IMR-90 (cell line): ENCODE measurements at regions not wholly inside any gene's neighbourhood (a gene's known extent, or its start where the extent isn't known, plus 50 kb on each side); places are given as distances from the start of the nearest gene placed in this dataset.
A peak's percentile ranks its signal among the peaks of the same experiment; 100 is the strongest.

Source experiments
- ATAC-seq: fragments of 200-7000 bp; cut with Tn5 transposase; 2 replicates; pipeline ENCODE4 v1.9.1; 2020; ENCODE audit warnings: low read depth, mild to moderate bottlenecking, moderate library complexity
- BruUV-seq: library from RNA; stranded (reverse); fragments of 400-500 nt; replicated peaks from 2 replicates; lab custom pipeline; 2021; lab: Mats Ljungman, UMichigan
- CTCF ChIA-PET: fragments of 300-600 bp; formaldehyde crosslinking; extraction: SDS; loops from one replicate; lab custom pipeline; 2021; ENCODE audit warnings: antibody characterized with exemption; lab: Yijun Ruan, JAX
- POLR2A ChIA-PET: fragments of 300-600 bp; sonication (Branson Sonifier 250); formaldehyde crosslinking; loops from one replicate; lab custom pipeline; 2022; ENCODE audit warnings: antibody characterized with exemption; ENCODE audit not compliant: unreplicated experiment; lab: Charles Lee
- DNase-seq: peaks from one replicate; pipeline ENCODE4 v3.0.0; 2013
- H2AFZ ChIP-seq: replicated peaks from 2 replicates; pipeline ENCODE3; 2013; ENCODE audit warnings: low read length, mild to moderate bottlenecking; ENCODE audit not compliant: poor library complexity
- H2AK5ac ChIP-seq: 2 replicates; pipeline ENCODE4 v1.6.1; 2013; ENCODE audit warnings: low read depth, low read length, inconsistent platforms
- H2AK9ac ChIP-seq: replicated peaks from 2 replicates; pipeline ENCODE3; 2013; ENCODE audit warnings: mild to moderate bottlenecking, low read depth, low read length, moderate library complexity; ENCODE audit not compliant: poor library complexity
- H2BK120ac ChIP-seq: 2 replicates; pipeline ENCODE4 v1.6.1; 2013; ENCODE audit warnings: low read depth, low read length, inconsistent platforms
- H2BK15ac ChIP-seq: 3 replicates; pipeline ENCODE4 v1.6.1; 2013; ENCODE audit warnings: low read depth, low read length, inconsistent platforms
- H2BK20ac ChIP-seq: 2 replicates; pipeline ENCODE4 v1.6.1; 2013; ENCODE audit warnings: low read depth, mild to moderate bottlenecking, inconsistent platforms, low read length, moderate library complexity
- H2BK5ac ChIP-seq: 2 replicates; pipeline ENCODE4 v1.6.1; 2013; ENCODE audit warnings: mild to moderate bottlenecking, low read depth, low read length, inconsistent platforms; ENCODE audit not compliant: poor library complexity, severe bottlenecking
- H3K14ac ChIP-seq: replicated peaks from 2 replicates; pipeline ENCODE4 v1.6.1; 2013; ENCODE audit warnings: low read depth, low read length, inconsistent platforms
- H3K18ac ChIP-seq: 2 replicates; pipeline ENCODE4 v1.6.1; 2013; ENCODE audit warnings: low read depth, low read length, control low read depth
- H3K23ac ChIP-seq: 2 replicates; pipeline ENCODE4 v1.6.1; 2013; ENCODE audit warnings: low read depth, low read length, inconsistent platforms
- H3K27ac ChIP-seq: 2 replicates; pipeline ENCODE4 v1.5.1; 2013; ENCODE audit warnings: mild to moderate bottlenecking, control low read depth, low read length; ENCODE audit not compliant: insufficient read depth
- H3K27me3 ChIP-seq: 2 replicates; pipeline ENCODE4 v1.6.1; 2013; ENCODE audit warnings: low read length; ENCODE audit not compliant: control insufficient read depth, insufficient read depth
- H3K36me3 ChIP-seq: 2 replicates; pipeline ENCODE4 v1.6.1; 2013; ENCODE audit warnings: low read length, mixed read lengths; ENCODE audit not compliant: control insufficient read depth, insufficient read depth
- H3K4ac ChIP-seq: 2 replicates; pipeline ENCODE4 v1.6.1; 2013; ENCODE audit warnings: low read depth, low read length, inconsistent platforms
- H3K4me1 ChIP-seq: 2 replicates; pipeline ENCODE4 v1.6.1; 2013; ENCODE audit warnings: low read length, mixed read lengths; ENCODE audit not compliant: control insufficient read depth, insufficient read depth
- H3K4me2 ChIP-seq: 2 replicates; pipeline ENCODE4 v1.6.1; 2013; ENCODE audit warnings: low read depth, mild to moderate bottlenecking, control low read depth, low read length, moderate library complexity
- H3K4me3 ChIP-seq: 2 replicates; pipeline ENCODE4 v1.5.1; 2013; ENCODE audit warnings: low read depth, mild to moderate bottlenecking, control low read depth, low read length, moderate library complexity; ENCODE audit not compliant: insufficient read depth
- H3K56ac ChIP-seq: 2 replicates; pipeline ENCODE4 v1.6.1; 2013; ENCODE audit warnings: low read length, inconsistent platforms; ENCODE audit not compliant: insufficient read depth; ENCODE audit errors: extremely low read depth
- H3K79me1 ChIP-seq, 2 experiments: 2 replicates each; pipeline ENCODE4 v1.6.1; 2013; ENCODE audit warnings: low read length in 2 of 2, inconsistent platforms in 1 of 2, low read depth in 1 of 2
- H3K9ac ChIP-seq: 2 replicates; pipeline ENCODE4 v1.6.1; 2013; ENCODE audit warnings: low read depth, low read length, control low read depth
- H3K9me1 ChIP-seq: 2 replicates; pipeline ENCODE4 v1.6.1; 2013; ENCODE audit warnings: low read length, inconsistent platforms; ENCODE audit not compliant: insufficient read depth
- H3K9me3 ChIP-seq: 2 replicates; pipeline ENCODE4 v1.6.1; 2013; ENCODE audit warnings: low read length; ENCODE audit not compliant: control insufficient read depth, insufficient read depth
- H4K20me1 ChIP-seq: 2 replicates; pipeline ENCODE4 v1.6.1; 2013; ENCODE audit warnings: low read length, inconsistent platforms; ENCODE audit not compliant: insufficient read depth
- H4K5ac ChIP-seq: 2 replicates; pipeline ENCODE4 v1.6.1; 2013; ENCODE audit warnings: mild to moderate bottlenecking, low read depth, low read length, control low read depth
- H4K8ac ChIP-seq, 2 experiments: 2 replicates each; pipeline ENCODE4 v1.6.1; 2013; ENCODE audit warnings: low read depth in 2 of 2, low read length in 2 of 2, control low read depth in 1 of 2, inconsistent platforms in 1 of 2
- H4K91ac ChIP-seq: 2 replicates; pipeline ENCODE4 v1.6.1; 2013; ENCODE audit warnings: low read depth, low read length, inconsistent platforms; ENCODE audit not compliant: insufficient read depth
- BHLHE40 ChIP-seq: fragments of 150-350 bp; IDR thresholded peaks from 2 replicates; pipeline ENCODE4 v1.6.1; 2016; ENCODE audit warnings: mild to moderate bottlenecking, low read depth, low read length
- CEBPB ChIP-seq: IDR thresholded peaks from 2 replicates; pipeline ENCODE4 v1.6.1; 2012; ENCODE audit warnings: low read depth, low read length, improper control_type of control experiment
- CHD1 ChIP-seq: IDR thresholded peaks from 2 replicates; pipeline ENCODE4 v1.6.1; 2012; ENCODE audit warnings: low read depth, low read length, improper control_type of control experiment
- FOS ChIP-seq: fragments of 150-350 bp; IDR thresholded peaks from 2 replicates; pipeline ENCODE4 v1.6.1; 2016; ENCODE audit warnings: low read depth, low read length
- MAFK ChIP-seq: IDR thresholded peaks from 2 replicates; pipeline ENCODE4 v1.6.1; 2012; ENCODE audit warnings: low read depth, low read length, improper control_type of control experiment
- MAZ ChIP-seq: IDR thresholded peaks from 2 replicates; pipeline ENCODE4 v1.6.1; 2012; ENCODE audit warnings: low read depth, mild to moderate bottlenecking, low read length, improper control_type of control experiment, moderate library complexity, borderline replicate concordance
- MXI1 ChIP-seq: IDR thresholded peaks from 2 replicates; pipeline ENCODE4 v1.6.1; 2012; ENCODE audit warnings: low read depth, mild to moderate bottlenecking, low read length, moderate library complexity, borderline replicate concordance
- NFE2L2 ChIP-seq: fragments of 150-350 bp; IDR thresholded peaks from 2 replicates; pipeline ENCODE4 v1.6.1; 2016; ENCODE audit warnings: low read depth, mild to moderate bottlenecking, low read length
- POLR2A ChIP-seq: IDR thresholded peaks from 2 replicates; pipeline ENCODE4 v1.6.1; 2012; ENCODE audit warnings: mild to moderate bottlenecking, low read depth, low read length
- RAD21 ChIP-seq: IDR thresholded peaks from 2 replicates; pipeline ENCODE4 v1.6.1; 2012; ENCODE audit warnings: low read length, improper control_type of control experiment
- RCOR1 ChIP-seq: IDR thresholded peaks from 2 replicates; pipeline ENCODE4 v1.6.1; 2012; ENCODE audit warnings: mild to moderate bottlenecking, low read length, improper control_type of control experiment; ENCODE audit not compliant: insufficient replicate concordance
- RFX5 ChIP-seq: IDR thresholded peaks from 2 replicates; pipeline ENCODE4 v1.8.0; 2012; ENCODE audit warnings: low read depth, mild to moderate bottlenecking, low read length, moderate library complexity
- SMC3 ChIP-seq: fragments of 150-350 bp; IDR thresholded peaks from 2 replicates; pipeline ENCODE4 v1.6.1; 2016; ENCODE audit warnings: low read depth, mild to moderate bottlenecking, antibody characterized with exemption, low read length, moderate library complexity
- USF2 ChIP-seq: fragments of 150-350 bp; IDR thresholded peaks from 2 replicates; pipeline ENCODE4 v1.6.1; 2017; ENCODE audit warnings: mild to moderate bottlenecking, antibody characterized with exemption, low read length, low read depth
- WGBS, 2 experiments: methylation state at CpG; one replicate each; pipeline versions ENCODE4 v1.1.5 to v1.1.7; 2013; ENCODE audit warnings: missing lambda C conversion rate in 2 of 2; ENCODE audit not compliant: insufficient read length in 1 of 2; ENCODE audit errors: extremely low coverage in 2 of 2; 5-methylcytosine and 5-hydroxymethylcytosine counted together
- dilution Hi-C: fragments of 300-500 bp; cut with HindIII; formaldehyde crosslinking; loops from one replicate; pipeline ENCODE4 v1.14.3; 2018; ENCODE audit warnings: low sequenced_read_pairs; ENCODE audit not compliant: unreplicated experiment
- in situ Hi-C: fragments of 300-500 bp; cut with MboI; formaldehyde crosslinking; loops from 3 replicates; pipeline ENCODE4 v1.14.3; 2019; ENCODE audit warnings: low sequenced_read_pairs, inconsistent platforms, mixed read lengths
- intact Hi-C: fragments of 100-400 bp; cut with micrococcal nuclease; formaldehyde crosslinking; loops from 2 replicates; pipeline ENCODE4 v1.10.0; 2022
- TF ChIP-seq, protein P1 (sequence below): fragments of 150-350 bp; IDR thresholded peaks from 2 replicates; pipeline ENCODE4 v1.6.1; 2016; ENCODE audit warnings: low read depth, mild to moderate bottlenecking, low read length, moderate library complexity, borderline replicate concordance
- TF ChIP-seq, protein P2 (sequence below): conservative IDR thresholded peaks from 2 replicates; pipeline ENCODE4 v1.5.1; 2012; ENCODE audit warnings: mild to moderate bottlenecking, low read depth, low read length, improper control_type of control experiment

DNA sequence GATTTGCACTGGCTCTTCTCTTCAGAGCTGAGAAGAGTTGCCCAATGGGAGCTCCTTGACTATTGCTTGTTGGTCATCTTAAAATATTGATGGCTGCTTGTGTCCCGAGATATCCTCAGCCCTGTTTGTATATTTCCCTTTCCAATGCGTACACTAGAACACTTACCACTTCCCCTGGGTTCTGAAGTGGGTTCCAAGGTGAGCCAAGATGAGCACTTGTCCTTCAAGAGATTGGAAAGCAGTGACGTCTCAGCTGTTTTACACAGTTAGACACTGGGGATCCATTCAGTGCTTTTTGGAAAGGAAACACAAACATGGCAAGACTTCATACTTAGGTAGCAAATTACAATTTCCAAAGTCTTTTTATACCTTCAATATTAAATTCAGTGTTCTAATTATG lies 716.4 kb upstream of the CITED2 start:
- no peaks in the 10 kb centered on the region for H3K9me1 ChIP-seq
- H3K23ac ChIP-seq, result no peak overlapping the region
- no peaks in the 10 kb centered on the region for H3K27me3 ChIP-seq
- POLR2A ChIA-PET, result interaction anchor here (0.6 kb wide), 1 partner anchor 18 kb away, joined by 4 read pairs; no protein-coding TSS in a partner anchor
- no peaks in the 10 kb centered on the region for H4K20me1 ChIP-seq
- ATAC-seq (no peak), DNase-seq (no peak)
- no peak overlapping the region for H3K14ac ChIP-seq
- no peak overlapping the region for H2BK5ac ChIP-seq
- 71% methylated on average over 1 of the region's 3 CpGs; no CpG with 5 or more reads in 1 of the 2 experiments for WGBS, 2 experiments
- no peak overlapping the region for H3K4me2 ChIP-seq
- in situ Hi-C loops, result no loop called here
- TF ChIP-seq, protein P1, sequence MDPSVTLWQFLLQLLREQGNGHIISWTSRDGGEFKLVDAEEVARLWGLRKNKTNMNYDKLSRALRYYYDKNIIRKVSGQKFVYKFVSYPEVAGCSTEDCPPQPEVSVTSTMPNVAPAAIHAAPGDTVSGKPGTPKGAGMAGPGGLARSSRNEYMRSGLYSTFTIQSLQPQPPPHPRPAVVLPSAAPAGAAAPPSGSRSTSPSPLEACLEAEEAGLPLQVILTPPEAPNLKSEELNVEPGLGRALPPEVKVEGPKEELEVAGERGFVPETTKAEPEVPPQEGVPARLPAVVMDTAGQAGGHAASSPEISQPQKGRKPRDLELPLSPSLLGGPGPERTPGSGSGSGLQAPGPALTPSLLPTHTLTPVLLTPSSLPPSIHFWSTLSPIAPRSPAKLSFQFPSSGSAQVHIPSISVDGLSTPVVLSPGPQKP, result no peak
- TF ChIP-seq RAD21, result no peak
- no peak for TF ChIP-seq USF2
- no peak for TF ChIP-seq MAZ
- no peak for TF ChIP-seq MAFK
- TF ChIP-seq RCOR1, result no peak
- TF ChIP-seq NFE2L2, result no peak
- no peak for TF ChIP-seq POLR2A
- TF ChIP-seq, protein P2, sequence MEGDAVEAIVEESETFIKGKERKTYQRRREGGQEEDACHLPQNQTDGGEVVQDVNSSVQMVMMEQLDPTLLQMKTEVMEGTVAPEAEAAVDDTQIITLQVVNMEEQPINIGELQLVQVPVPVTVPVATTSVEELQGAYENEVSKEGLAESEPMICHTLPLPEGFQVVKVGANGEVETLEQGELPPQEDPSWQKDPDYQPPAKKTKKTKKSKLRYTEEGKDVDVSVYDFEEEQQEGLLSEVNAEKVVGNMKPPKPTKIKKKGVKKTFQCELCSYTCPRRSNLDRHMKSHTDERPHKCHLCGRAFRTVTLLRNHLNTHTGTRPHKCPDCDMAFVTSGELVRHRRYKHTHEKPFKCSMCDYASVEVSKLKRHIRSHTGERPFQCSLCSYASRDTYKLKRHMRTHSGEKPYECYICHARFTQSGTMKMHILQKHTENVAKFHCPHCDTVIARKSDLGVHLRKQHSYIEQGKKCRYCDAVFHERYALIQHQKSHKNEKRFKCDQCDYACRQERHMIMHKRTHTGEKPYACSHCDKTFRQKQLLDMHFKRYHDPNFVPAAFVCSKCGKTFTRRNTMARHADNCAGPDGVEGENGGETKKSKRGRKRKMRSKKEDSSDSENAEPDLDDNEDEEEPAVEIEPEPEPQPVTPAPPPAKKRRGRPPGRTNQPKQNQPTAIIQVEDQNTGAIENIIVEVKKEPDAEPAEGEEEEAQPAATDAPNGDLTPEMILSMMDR, result no peak
- TF ChIP-seq FOS, result no peak
- TF ChIP-seq RFX5, result no peak
- no peak for TF ChIP-seq CEBPB
- TF ChIP-seq BHLHE40, result no peak
- no peak for TF ChIP-seq SMC3
- TF ChIP-seq MXI1, result no peak
- TF ChIP-seq CHD1, result no peak
- peak overlapping the region; percentile 17; the same call in 1 of the 2 replicates for H2AK5ac ChIP-seq
- no peaks in the 10 kb centered on the region for H3K4me1 ChIP-seq
- H3K56ac ChIP-seq, result no peak overlapping the region
- H2BK15ac ChIP-seq, result no peak overlapping the region
- no peak overlapping the region for H3K9ac ChIP-seq
- BruUV-seq, result no TSS peak
- intact Hi-C loops, result no loop called here
- no peak overlapping the region for H3K18ac ChIP-seq
- CTCF ChIA-PET, result no interaction called here
- H4K91ac ChIP-seq, result no peak overlapping the region
- no peaks in the 10 kb centered on the region for H3K36me3 ChIP-seq
- H4K5ac ChIP-seq, result no peak overlapping the region
- no peak overlapping the region for H4K8ac ChIP-seq
- no peak overlapping the region for H2AK9ac ChIP-seq
- dilution Hi-C loops, result no loop called here
- H3K4me3 ChIP-seq, result no peak overlapping the region
- no peak overlapping the region for H3K4ac ChIP-seq
- 0 out of 2 replicates have a peak overlapping the region, but pooled peaks have one; percentile 14 for H2BK120ac ChIP-seq
- no peaks in the 10 kb centered on the region for H3K79me1 ChIP-seq
- H3K27ac ChIP-seq, result no peak overlapping the region
- no peaks in the 10 kb centered on the region for H3K9me3 ChIP-seq
- H2BK20ac ChIP-seq, result no peak overlapping the region
- no peak overlapping the region for H2AFZ ChIP-seq
